ENCODE measurements at regions not wholly inside any gene's neighbourhood (a gene's known extent, or its start where the extent isn't known, plus 50 kb on each side); places are given as distances from the start of the nearest gene placed in this dataset.

- Histone ChIP-seq H3K27ac (no peak overlapping the region), H3K9me3 (no peaks in the 10 kb centered on the region), H3K4me3 (no peak overlapping the region), H3K36me3 (no peaks in the 10 kb centered on the region), H3K27me3 (no peaks in the 10 kb centered on the region), H3K4me1 (peaks cover 0 to 6% (median 4%) of the 10 kb centered on the region in 4 donors)
- WGBS, 5 donors, result 71 to 95% (median 86%) methylated on average over 2 of the region's 2 CpGs
- DNase-seq, result no peak
- intact Hi-C loops (cut with DNase I; ENCODE audit: low total_unique reads), result no loop called here
- TF ChIP-seq EP300 (IDR thresholded peaks at IDR 0.05) (no peak), POLR2A (IDR thresholded peaks at IDR 0.05) (no peak), CTCF (IDR thresholded peaks at IDR 0.05) (no peak), POLR2AphosphoS5 (IDR thresholded peaks at IDR 0.05) (no peak)
Observed at GRCh38 chr5:54709096-54709495, 191.5 kb downstream of the SNX18 start.

GRCh38 chr5:54707841-54708240, 190.3 kb downstream of the SNX18 start:
- Histone ChIP-seq H3K4me3 (no peak overlapping the region), H3K36me3 (no peaks in the 10 kb centered on the region), H3K27ac (no peak overlapping the region), H3K9me3 (no peaks in the 10 kb centered on the region), H3K4me1 (peaks cover 0 to 16% (median 7%) of the 10 kb centered on the region in 4 donors), H3K27me3 (no peaks in the 10 kb centered on the region)
- no peak for TF ChIP-seq CTCF (IDR thresholded peaks at IDR 0.05)
- TF ChIP-seq POLR2A (IDR thresholded peaks at IDR 0.05), result no peak
- TF ChIP-seq POLR2AphosphoS5 (IDR thresholded peaks at IDR 0.05), result no peak
- no peak for TF ChIP-seq EP300 (IDR thresholded peaks at IDR 0.05)
- no peak for DNase-seq
- WGBS, 5 donors, result 58 to 86% (median 79%) methylated on average over 2 of the region's 2 CpGs
- intact Hi-C loops (cut with DNase I; ENCODE audit: low total_unique reads), result no loop called here

GRCh38 chr5:54705994-54706653, 188.6 kb downstream of the SNX18 start:
- intact Hi-C loops (cut with DNase I; ENCODE audit: low total_unique reads), result no loop called here
- no peaks in the 10 kb centered on the region for H3K36me3 ChIP-seq
- no peak for DNase-seq
- no peak overlapping the region for H3K27ac ChIP-seq
- TF ChIP-seq POLR2AphosphoS5 (IDR thresholded peaks at IDR 0.05) (no peak), EP300 (IDR thresholded peaks at IDR 0.05) (no peak), POLR2A (IDR thresholded peaks at IDR 0.05) (no peak), CTCF (IDR thresholded peaks at IDR 0.05) (no peak)
- H3K4me3 ChIP-seq, result no peak overlapping the region
- WGBS, 5 donors, result 83 to 97% (median 92%) methylated on average over 1 of the region's 1 CpG
- H3K9me3 ChIP-seq, result no peaks in the 10 kb centered on the region
- no peaks in the 10 kb centered on the region for H3K27me3 ChIP-seq
- peaks cover 0 to 23% (median 8%) of the 10 kb centered on the region in 4 donors for H3K4me1 ChIP-seq

GRCh38 chr5:54704825-54705224, 187.3 kb downstream of the SNX18 start:
- Histone ChIP-seq H3K36me3 (no peaks in the 10 kb centered on the region), H3K27me3 (no peaks in the 10 kb centered on the region), H3K4me1 (peaks cover 0 to 28% (median 9%) of the 10 kb centered on the region in 4 donors), H3K9me3 (no peaks in the 10 kb centered on the region), H3K27ac (no peak overlapping the region), H3K4me3 (no peak overlapping the region)
- WGBS, 5 donors, result 89 to 96% (median 94%) methylated on average over 3 of the region's 3 CpGs
- no peak for DNase-seq
- no peak for TF ChIP-seq EP300 (IDR thresholded peaks at IDR 0.05)
- TF ChIP-seq POLR2AphosphoS5 (IDR thresholded peaks at IDR 0.05), result no peak
- no peak for TF ChIP-seq CTCF (IDR thresholded peaks at IDR 0.05)
- TF ChIP-seq POLR2A (IDR thresholded peaks at IDR 0.05), result no peak
- intact Hi-C loops (cut with DNase I; ENCODE audit: low total_unique reads), result no loop called here

Data from stomach (tissue), 8 donors.